Breast epithelium (tissue), 4 donors: ENCODE measurements at regions not wholly inside any gene's neighbourhood (a gene's known extent, or its start where the extent isn't known, plus 50 kb on each side); places are given as distances from the start of the nearest gene placed in this dataset.
"Not testable (repeated sequence)": the region's sequence is repeated elsewhere in the genome, so short reads cannot be mapped to it uniquely, and the experiment has no call there.

Source experiments
- DNase-seq, 2 donors: peaks; one replicate each; pipeline ENCODE4 v3.0.0-alpha.2; 2019; ENCODE audit warnings: low spot score in 2 of 2
- H3K27ac ChIP-seq, 2 donors: fragments of 200-600 bp; sonication (generic) in 1 of 2; one replicate each; pipeline ENCODE4 v1.5.1; 2016 to 2019; ENCODE audit warnings: mild to moderate bottlenecking in 1 of 2
- H3K27me3 ChIP-seq, 2 donors: fragments of 200-600 bp; sonication (generic) in 1 of 2; one replicate each; pipeline versions ENCODE4 v1.5.1 to v1.6.0; 2017 to 2019; ENCODE audit warnings: control low read depth in 1 of 2, mild to moderate bottlenecking in 1 of 2
- H3K36me3 ChIP-seq: fragments of 200-600 bp; one replicate; pipeline ENCODE4 v1.5.1; 2019
- H3K4me1 ChIP-seq, 2 donors: fragments of 200-600 bp; sonication (generic); one replicate each; pipeline ENCODE4 v1.5.1; 2016 to 2019; ENCODE audit warnings: control low read depth in 1 of 2
- H3K4me3 ChIP-seq, 3 donors: fragments of 200-600 bp; sonication (generic); 1 replicate in 2 of 3; 2 replicates in 1 of 3; pipeline ENCODE4 v1.5.1; 2016 to 2019; ENCODE audit warnings: mild to moderate bottlenecking in 3 of 3, moderate library complexity in 2 of 3
- H3K9me3 ChIP-seq, 2 donors: fragments of 200-600 bp; sonication (generic) in 1 of 2; one replicate each; pipeline ENCODE4 v1.5.1; 2016 to 2019; ENCODE audit warnings: control low read depth in 1 of 2
- POLR2A ChIP-seq: fragments of 450-650 bp; IDR thresholded peaks from one replicate; pipeline ENCODE4 v1.6.1; 2016; ENCODE audit warnings: antibody characterized with exemption, mild to moderate bottlenecking, moderate library complexity
- POLR2AphosphoS5 ChIP-seq, 3 donors: sonication (generic); formaldehyde crosslinking; IDR thresholded peaks; one replicate each; pipeline ENCODE4 v1.6.1; 2017; ENCODE audit warnings: antibody characterized with exemption in 3 of 3
- intact Hi-C: fragments of 100-400 bp; cut with DNase I; formaldehyde crosslinking; loops from one replicate; pipeline ENCODE4 v1.15.1; 2023; ENCODE audit warnings: low total_unique reads
- TF ChIP-seq, protein P1 (sequence below), 3 donors: fragments of 450-650 bp; IDR thresholded peaks; one replicate each; pipeline ENCODE4 v1.5.1; 2016 to 2017; ENCODE audit warnings: antibody characterized with exemption in 3 of 3, mild to moderate bottlenecking in 3 of 3, moderate library complexity in 3 of 3

DNA sequence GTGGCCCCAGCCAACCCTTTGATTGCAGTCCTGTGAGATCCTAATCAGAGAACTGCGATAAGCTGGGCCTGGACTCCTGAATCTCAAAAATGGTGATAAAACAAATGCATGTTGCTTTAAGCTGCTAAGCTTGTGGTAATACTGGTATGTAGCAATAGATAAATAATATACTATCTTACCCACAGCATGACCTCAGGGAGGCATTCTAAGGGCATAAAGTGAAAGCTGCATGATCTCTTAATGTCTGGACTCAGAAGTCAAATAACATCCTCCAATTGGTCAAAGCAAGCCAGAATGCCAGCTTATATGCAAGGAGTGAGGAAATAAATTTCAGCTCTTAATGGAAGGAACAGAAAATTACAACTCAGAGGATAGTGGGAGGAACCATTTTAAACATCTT lies 246.1 kb downstream of the FSIP2 start:
- H3K9me3 ChIP-seq: no peaks in the 10 kb centered on the region
- H3K27ac ChIP-seq: no peak overlapping the region
- no peaks in the 10 kb centered on the region for H3K4me1 ChIP-seq
- no peaks in the 10 kb centered on the region for H3K27me3 ChIP-seq
- no peak for DNase-seq
- no peak for TF ChIP-seq POLR2A
- no peak for TF ChIP-seq POLR2AphosphoS5 (IDR thresholded peaks at IDR 0.05)
- TF ChIP-seq, protein P1, sequence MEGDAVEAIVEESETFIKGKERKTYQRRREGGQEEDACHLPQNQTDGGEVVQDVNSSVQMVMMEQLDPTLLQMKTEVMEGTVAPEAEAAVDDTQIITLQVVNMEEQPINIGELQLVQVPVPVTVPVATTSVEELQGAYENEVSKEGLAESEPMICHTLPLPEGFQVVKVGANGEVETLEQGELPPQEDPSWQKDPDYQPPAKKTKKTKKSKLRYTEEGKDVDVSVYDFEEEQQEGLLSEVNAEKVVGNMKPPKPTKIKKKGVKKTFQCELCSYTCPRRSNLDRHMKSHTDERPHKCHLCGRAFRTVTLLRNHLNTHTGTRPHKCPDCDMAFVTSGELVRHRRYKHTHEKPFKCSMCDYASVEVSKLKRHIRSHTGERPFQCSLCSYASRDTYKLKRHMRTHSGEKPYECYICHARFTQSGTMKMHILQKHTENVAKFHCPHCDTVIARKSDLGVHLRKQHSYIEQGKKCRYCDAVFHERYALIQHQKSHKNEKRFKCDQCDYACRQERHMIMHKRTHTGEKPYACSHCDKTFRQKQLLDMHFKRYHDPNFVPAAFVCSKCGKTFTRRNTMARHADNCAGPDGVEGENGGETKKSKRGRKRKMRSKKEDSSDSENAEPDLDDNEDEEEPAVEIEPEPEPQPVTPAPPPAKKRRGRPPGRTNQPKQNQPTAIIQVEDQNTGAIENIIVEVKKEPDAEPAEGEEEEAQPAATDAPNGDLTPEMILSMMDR (IDR thresholded peaks at IDR 0.05): no peak
- intact Hi-C loops: no loop called here
- H3K36me3 ChIP-seq: no peaks in the 10 kb centered on the region
- H3K4me3 ChIP-seq: no peak overlapping the region

- intact Hi-C loops, H3K27me3 ChIP-seq, H3K9me3 ChIP-seq, H3K4me3 ChIP-seq, H3K4me1 ChIP-seq, H3K27ac ChIP-seq, H3K36me3 ChIP-seq, DNase-seq: not testable (repeated sequence)
Measured at GRCh38 chr2:185988907-185989306, 250.3 kb downstream of the FSIP2 start.

DNA sequence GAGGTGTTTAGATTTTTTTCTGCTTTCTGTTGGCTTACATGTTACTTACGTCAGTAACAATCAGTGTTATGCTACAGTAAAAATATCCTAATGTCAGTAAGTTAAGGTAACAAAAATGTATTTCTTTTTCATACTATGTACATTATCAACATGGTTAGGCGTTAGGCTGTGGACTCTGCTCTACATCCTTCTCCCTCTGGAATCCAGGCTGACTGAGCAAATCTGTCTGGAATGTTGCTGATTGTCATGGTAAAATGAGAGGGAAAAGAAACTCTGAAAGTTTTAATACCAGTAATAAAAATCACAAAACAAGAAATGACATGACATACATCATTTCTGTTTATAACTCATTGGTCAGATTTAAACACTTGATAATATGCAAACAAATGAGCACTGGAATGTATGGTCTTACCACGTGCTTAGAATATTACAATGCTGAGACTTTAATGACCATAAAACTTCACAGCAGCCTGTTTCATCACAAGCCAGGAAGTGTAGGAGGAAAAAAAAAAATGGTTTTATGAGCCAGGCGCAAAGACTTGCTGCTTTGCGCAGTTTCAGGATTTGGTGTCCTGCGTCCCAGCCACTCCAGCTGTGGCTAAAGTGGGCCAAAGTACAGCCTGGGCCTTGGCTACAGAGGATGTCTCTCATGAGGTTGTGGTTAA lies 252.4 kb downstream of the FSIP2 start:
- no peak for DNase-seq
- intact Hi-C loops: no loop called here
- H3K4me3 ChIP-seq: no peak overlapping the region
- no peak overlapping the region for H3K27ac ChIP-seq
- H3K4me1 ChIP-seq: no peaks in the 10 kb centered on the region
- H3K27me3 ChIP-seq: no peaks in the 10 kb centered on the region
- TF ChIP-seq POLR2AphosphoS5 (IDR thresholded peaks at IDR 0.05): no peak
- no peaks in the 10 kb centered on the region for H3K36me3 ChIP-seq
- H3K9me3 ChIP-seq: no peaks in the 10 kb centered on the region

GRCh38 chr2:185998562-185999070 lies 260.0 kb downstream of the FSIP2 start:
- H3K4me1 ChIP-seq: no peaks in the 10 kb centered on the region
- H3K4me3 ChIP-seq: no peak overlapping the region
- TF ChIP-seq POLR2AphosphoS5 (IDR thresholded peaks at IDR 0.05) (no peak), POLR2A (no peak)
- TF ChIP-seq, protein P1 (IDR thresholded peaks at IDR 0.05): no peak
- H3K27ac ChIP-seq: no peak overlapping the region
- no peaks in the 10 kb centered on the region for H3K27me3 ChIP-seq
- no peaks in the 10 kb centered on the region for H3K9me3 ChIP-seq
- DNase-seq: no peak
- H3K36me3 ChIP-seq: no peaks in the 10 kb centered on the region
- intact Hi-C loops: no loop called here

DNA sequence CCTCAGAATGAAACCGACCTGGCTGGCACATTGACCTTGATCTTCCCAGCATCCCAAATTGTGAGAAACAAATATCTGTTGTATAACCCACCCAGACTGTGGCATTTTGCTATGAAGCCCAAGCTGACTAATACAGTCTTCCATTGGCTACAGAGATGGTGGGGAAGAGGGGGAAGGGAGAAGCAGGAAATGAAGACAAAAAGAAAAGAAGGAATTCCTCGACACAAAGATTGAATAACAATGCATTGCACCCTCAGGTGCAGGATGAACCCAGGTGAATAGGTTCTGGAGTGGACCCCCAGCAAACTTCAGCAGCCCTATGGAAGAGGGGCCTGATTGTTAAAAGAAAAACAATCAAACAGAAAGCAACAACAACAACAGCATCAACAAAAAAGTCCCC lies 270.7 kb downstream of the FSIP2 start:
- Histone ChIP-seq H3K4me1 (no peaks in the 10 kb centered on the region), H3K27ac (no peak overlapping the region), H3K36me3 (no peaks in the 10 kb centered on the region), H3K27me3 (no peaks in the 10 kb centered on the region), H3K4me3 (no peak overlapping the region), H3K9me3 (peaks cover 0 to 39% of the 10 kb centered on the region in 2 donors)
- TF ChIP-seq POLR2A (no peak), POLR2AphosphoS5 (IDR thresholded peaks at IDR 0.05) (no peak)
- TF ChIP-seq, protein P1 (IDR thresholded peaks at IDR 0.05): no peak
- intact Hi-C loops: no loop called here
- DNase-seq: no peak

DNA sequence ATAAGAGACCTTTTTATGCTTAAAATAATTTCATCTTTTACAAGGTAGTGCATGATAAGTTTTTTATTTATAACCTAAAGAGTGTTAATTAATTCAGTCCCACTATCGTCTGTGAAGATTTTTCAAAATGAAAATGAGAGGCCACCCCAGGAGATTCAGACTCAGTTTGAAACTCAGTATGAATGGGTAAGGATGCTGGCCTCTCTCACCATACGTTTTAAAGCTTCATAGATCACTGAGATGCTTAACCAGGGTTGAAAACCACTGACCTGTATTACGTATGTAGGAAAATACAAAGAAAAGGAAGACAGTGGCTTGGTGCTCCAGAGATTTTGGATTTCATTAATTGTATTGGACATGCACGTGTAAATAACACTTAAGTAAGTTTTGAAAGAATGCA lies 278.7 kb downstream of the FSIP2 start:
- Histone ChIP-seq H3K4me3 (no peak overlapping the region), H3K9me3 (peaks cover 7 to 23% of the 10 kb centered on the region in 2 donors), H3K27me3 (no peaks in the 10 kb centered on the region), H3K27ac (no peak overlapping the region), H3K36me3 (no peaks in the 10 kb centered on the region), H3K4me1 (no peaks in the 10 kb centered on the region)
- DNase-seq: no peak
- intact Hi-C loops: no loop called here
- TF ChIP-seq, protein P1 (IDR thresholded peaks at IDR 0.05): no peak
- TF ChIP-seq POLR2A (no peak), POLR2AphosphoS5 (IDR thresholded peaks at IDR 0.05) (no peak)
